Amniotic epithelial cell (primary cell): ENCODE measurements at regions not wholly inside any gene's neighbourhood (a gene's known extent, or its start where the extent isn't known, plus 50 kb on each side); places are given as distances from the start of the nearest gene placed in this dataset.
"Not testable (repeated sequence)": the region's sequence is repeated elsewhere in the genome, so short reads cannot be mapped to it uniquely, and the experiment has no call there.

ENCODE experiments used
- DNase-seq: peaks from one replicate; pipeline ENCODE4 v3.0.0-alpha.2; 2010; ENCODE audit warnings: low read depth

DNA sequence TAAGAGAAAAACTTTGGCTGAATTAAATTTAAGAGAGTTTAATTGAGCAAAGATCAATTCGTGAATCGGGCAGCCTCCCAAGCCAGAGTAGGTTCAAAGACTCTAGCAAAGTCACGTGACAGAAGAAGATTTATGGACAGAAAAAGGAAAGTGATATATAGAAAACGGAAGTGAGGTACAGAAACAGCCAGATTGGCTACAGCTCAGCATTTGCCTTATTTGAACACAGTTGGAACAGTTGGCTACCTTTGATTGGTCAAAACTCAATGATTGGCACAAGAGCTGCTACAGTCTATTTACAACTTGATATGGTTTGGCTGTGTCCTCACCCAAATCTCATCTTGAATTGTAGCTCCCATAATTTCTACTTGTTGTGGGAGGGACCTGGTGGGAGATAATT lies 102.6 kb downstream of the PLG start:
- DNase-seq = no peak

DNA sequence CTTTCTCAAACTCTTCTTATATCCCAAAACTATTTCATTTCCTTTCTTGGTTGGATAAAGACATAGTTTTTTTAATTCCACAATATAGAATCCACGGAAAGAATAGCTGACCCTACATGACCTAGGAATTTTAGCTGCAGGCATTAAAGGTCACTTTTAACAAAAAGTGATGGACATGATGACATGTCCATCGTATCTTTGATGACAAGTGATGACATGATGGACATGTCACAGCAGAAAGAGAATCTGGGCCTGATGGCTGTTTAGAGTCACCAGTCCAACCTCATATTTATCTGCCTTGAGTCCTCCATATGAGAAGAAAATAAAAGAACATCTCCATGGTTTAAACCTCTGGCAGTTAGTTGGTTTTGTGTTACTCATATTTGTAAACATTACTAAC lies 106.2 kb downstream of the PLG start:
- DNase-seq = no peak

DNA sequence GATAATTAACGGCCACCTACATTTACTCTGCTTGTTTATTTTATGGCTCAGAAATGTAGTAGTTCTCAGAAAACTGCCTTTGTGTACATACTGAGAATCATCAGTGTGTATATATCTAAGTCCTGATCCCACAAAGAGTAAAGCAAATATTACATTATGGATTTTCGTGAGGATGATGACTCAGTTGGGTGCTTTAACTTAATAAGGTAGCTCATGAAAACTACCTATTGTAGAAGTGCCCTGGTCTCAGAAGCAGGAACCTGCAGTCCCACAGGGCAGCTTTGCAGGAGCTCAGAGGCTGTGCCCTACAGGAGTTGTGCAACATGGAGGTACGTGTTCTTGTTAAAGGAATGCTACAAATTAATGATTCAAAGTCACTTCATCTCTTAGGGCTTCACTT lies 108.2 kb downstream of the PLG start:
- no peak for DNase-seq

DNA sequence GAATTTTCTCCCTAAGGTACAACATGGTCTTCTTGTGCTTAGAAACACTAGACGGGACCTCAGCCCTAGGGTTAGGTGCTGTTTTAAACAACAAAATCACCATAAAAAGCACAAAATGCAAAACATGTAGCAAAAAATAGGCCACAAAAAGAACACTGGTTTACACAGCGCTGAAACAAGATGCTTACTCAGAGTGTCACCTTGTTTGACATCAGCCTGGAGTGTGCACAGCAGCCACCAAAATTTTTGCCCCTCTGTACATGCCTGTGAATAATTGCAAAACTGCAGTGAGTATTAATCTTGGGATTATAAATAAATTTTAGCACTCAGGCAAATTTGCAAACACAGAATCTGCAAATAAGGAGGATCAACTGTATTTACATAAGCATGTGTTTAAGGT lies 110.1 kb downstream of the PLG start:
- DNase-seq = no peak

DNA sequence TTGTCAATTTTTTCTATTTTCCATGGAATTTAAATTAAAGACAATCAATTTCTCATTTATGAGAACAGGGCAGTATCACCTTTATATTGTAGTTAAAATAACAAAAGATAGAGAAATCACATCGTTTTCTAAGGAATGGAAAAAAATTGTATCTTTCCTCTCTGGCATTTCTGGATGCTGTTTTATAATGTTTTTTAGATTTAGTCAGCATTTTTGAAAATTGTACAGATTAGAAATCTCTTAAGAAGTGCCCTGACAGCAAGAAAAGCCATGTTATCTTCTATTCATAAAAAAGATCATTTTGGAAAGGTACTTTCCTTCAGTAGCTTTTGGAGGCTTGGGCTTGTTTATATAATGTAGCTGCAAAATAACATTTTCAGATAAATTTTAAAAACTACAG lies 116.9 kb downstream of the PLG start:
- no peak for DNase-seq

DNA sequence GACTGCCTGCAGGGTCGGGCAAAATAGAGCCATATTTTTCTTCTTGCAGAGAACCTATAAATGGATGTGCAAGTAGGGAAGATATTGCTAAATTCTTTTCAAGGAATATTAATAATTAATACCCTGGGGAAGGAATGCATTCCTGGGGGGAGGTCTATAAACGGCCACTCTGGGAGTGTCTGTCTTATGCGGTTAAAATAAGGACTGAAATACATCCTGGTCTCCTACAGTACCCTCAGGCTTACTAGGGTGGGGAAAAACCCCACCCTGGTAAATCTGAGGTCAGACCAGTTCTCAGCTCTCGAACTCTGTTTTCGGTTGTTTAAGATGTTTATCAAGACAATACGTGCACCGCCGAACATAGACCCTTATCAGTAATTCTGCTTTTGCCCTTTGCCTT lies 118.6 kb downstream of the PLG start:
- DNase-seq = not testable (repeated sequence)

DNA sequence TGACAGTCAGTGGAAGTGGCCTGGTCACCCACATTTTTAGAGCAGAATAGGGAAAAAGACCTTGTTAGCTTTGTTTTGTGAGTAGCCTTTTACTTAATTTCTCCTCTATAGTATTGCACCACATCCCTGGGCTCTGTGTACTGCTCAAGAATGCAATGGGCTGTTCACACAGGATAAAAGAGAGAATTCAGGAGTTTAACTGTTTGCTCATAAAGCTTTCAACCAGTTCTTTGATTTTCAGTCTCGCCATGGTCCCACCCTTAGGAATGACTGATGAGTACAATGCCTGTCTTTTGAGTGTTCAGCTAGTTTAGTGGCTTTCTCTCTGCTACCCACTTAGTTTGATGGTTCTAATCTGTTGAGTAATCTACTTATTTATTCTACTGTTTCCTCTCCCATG lies 129.7 kb downstream of the PLG start:
- no peak for DNase-seq

DNA sequence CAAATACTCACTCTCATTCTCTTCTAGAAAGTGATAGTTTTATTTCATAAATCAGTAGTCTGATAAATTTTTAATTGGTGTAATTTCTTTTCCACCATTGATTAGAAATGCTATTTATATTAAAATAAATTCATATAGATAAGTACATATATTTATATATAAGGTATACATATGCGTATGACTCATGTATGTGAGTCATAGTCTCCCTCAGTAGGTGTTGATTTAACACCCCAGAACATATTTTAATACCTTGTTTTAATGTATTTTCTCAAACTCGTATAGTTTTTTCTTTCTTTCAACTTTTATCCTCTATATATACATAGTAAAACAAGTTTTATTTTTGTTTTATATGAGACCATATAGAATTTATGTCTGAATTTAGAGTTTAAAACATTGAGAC lies 130.4 kb downstream of the PLG start:
- DNase-seq = no peak

DNA sequence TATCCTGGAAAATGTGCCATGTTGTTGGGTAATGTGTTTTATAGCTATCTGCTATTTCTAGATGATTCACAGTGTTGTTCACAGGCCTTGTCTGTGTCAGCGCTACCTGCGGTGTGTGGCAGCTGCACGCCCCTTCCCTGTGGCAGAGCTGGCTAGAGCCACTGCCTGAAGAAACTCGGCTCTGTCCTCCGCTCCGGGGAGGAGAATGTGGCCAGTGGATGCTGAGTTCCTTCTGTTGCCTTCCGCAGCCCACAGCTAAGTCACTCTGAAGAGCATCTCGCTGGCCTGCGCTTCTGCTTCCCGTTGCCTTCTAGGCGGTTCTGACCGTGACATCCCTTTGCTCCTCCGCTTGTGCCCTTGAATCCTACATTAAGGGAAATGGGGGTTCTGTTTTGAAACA lies 135.1 kb downstream of the PLG start:
- no peak for DNase-seq

DNA sequence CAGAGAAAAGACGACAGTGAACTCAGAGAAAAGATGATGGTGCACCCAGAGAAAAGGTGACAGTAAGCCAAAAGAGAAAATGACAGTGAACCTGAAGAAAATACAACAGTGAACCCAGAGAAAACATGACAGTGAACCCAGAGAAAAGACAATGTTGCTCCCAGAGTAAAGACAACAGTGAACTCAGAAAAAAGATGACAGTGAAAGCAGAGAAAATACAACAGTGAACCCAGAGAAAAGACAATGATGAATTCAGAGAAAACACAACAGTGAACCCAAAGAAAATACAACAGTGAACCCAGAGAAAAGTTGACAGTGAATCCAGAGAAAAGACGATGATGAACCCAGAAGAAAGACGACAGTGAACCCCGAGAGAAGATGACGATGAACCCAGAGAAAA lies 140.5 kb upstream of the MAP3K4 start:
- DNase-seq = no peak

DNA sequence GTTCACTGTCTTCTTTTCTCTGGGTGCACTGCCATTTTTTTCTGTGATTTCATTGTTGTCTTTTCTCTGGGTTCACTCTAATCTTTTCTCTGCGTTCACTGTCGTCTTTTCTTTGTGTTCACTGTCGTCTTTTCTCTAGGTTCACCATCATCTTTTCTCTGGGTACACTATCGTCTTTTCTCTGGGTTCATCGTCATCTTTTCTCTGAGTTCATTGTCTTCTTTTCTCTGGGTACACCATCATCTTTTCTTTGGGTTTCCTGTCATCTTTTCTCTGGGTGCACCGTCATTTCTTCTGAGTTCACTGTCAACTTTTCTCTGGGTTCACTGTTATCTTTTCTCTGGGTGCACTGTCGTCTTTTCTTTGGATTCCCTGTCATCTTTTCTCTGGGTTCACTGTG lies 137.6 kb upstream of the MAP3K4 start:
- DNase-seq = no peak

DNA sequence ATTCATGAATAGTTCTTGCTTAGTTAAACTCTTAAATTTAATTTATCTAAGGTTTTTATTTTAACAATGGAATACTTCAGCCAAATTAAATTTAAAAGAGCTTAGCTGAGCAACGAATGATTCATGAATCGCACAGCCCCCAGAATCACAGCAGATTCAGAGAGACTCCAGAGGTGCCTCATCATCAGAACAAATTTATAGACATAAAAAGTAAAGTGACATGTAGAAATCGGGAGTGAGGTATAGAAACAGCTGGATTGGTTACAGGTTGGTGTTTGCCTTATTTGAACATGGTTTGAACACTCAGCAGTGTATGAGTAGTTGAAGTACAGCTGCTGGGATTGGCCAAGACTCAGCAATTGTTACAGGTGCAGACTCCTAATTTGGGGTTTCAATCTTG lies 132.7 kb upstream of the MAP3K4 start:
- DNase-seq = no peak

DNA sequence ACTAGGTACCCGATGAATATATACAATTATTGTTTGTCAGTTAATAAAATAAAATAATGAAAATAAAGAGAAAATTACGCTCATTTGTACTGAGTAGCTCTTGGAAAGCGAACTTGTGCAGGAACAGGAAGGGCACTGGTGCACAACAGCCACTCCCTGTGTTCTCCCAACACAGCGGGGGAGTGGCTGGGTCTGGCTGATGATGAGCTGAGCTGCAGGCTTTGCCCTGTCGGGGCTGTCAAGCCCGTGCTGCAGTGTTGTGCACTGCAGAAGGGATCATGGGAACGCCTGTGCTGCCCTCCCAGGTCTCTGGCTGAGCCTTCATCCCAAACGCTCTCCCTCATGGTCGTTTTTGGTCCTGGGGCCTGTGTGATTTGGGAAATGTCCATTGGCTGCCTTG lies 131.7 kb upstream of the MAP3K4 start:
- DNase-seq = no peak

DNA sequence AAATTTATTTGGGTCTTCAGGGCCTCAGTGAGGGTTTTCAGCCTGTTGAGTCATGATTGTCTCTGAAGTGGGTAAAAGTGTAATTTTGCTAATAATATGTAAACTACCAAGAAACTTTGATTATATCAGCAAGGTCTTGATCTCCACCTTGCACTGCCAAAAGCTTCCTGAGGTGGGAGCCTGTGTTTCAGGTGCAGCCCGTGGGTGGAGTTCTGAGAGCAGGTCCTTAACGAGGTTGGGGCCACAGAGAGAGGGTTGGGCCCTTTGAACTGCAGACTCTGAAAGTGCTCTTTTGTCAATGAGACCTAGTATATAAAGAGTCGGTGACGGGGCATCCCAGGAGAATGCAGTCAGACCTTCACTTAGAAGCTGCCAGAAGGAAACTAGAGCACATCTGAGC lies 129.7 kb upstream of the MAP3K4 start:
- DNase-seq = no peak

DNA sequence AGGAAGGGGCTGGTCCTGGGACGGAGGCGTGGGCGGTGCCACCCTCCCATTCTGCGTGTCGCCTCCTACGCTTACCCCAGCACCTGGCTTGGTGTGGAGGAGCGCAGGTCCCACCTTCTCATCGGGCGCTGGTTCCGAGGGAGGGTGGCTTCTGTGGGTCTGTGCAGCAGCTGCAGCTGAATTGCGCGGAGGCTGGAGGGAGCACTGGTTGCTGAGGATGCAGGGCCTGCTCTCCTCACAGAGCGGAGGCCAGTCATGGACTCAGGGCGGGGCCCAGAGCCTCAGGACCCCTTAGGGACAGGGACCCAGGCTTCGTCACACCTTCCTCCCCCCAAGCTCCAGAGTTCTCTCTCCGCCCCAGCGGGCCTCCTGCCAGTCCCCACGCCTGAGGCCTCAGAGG lies 127.8 kb upstream of the MAP3K4 start:
- no peak for DNase-seq

DNA sequence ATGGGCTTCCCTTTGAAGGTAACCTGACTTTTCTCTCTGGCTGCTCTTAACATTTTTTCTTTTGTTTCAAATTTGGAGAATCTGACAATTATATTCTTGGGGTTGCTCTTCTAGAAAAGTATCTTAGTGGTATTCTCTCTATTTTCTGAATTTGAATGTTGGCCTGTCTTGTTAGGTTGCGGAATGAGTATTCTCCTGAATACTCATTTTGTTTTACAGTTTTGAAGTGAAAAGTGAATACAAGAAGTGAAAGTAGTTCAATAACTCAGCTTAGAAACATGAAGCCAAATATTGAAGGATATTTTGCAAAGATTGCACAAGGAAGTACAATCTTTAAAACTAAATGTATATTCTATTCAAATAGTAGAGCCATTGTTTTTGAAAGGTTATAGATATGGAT lies 120.2 kb upstream of the MAP3K4 start:
- no peak for DNase-seq

DNA sequence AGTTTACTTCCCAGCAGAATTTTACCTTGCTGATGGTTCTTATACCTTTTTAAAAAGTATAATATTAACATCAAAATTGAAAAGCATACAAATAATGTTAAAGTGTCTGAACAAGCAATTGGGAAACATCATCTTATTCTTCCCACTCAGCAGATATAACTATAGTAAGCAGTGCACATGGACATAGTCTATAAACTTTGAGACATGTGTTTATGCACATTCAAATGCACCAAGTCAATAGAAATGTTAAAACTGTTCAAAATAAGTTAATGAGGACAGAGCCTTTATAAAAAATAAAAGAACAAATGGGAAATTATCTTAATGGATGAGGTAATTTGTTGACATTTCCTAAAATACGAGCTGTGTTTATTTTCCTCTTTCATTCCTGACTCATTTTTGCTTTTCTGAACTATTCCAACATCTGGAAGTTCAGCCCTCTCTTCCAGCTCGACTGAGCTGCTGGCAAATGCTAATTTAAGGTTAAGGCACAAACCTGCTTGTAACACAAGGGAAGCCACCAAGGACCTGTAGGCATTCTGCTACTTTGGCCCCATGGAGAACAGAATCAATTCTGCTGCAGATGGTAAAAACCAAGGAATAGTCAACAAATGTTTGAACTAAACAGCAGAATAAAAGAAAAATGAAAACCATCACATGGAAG lies 110.3 kb upstream of the MAP3K4 start:
- DNase-seq = no peak

DNA sequence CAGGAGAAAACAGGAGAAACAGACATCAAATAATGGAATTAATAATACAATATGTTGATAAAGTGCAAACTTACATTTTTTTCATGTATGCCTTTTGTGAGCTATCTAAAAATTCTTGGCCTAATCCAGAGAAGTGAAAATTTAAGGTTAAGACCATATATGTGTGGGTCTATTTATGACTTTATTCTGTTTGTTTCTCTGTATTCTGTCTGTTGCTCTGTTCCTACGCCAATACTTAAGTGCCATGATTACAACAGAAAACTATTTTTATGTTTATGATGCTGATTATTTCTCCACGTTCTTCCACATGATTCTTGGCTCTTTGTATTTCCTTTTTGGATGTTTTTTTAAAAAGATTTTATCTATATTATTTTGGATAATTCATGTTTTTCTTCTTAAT lies 109.6 kb upstream of the MAP3K4 start:
- no peak for DNase-seq

DNA sequence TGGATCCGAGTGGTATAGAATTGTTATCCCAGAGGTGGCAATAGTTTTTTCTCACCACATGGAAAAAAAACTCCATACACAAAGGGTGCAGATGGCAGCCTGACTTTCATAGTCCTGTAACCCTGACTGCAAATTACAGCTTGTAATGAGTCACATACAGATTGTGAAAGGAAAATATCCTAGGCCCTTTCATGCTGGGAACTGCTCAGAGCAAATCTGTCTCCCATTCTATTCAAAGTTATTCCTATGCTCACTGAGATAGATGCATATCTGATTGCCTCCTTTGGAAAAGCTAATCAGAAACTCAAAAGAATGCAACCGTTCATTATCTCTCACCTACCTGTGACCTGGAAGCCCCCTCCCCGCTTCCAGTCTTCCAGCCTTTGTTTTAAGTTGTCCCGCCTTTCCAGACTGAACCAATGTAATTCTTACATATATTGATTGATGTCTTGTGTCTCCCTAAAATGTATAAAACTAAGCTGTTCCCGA lies 108.7 kb upstream of the MAP3K4 start:
- DNase-seq = peak; percentile 3

DNA sequence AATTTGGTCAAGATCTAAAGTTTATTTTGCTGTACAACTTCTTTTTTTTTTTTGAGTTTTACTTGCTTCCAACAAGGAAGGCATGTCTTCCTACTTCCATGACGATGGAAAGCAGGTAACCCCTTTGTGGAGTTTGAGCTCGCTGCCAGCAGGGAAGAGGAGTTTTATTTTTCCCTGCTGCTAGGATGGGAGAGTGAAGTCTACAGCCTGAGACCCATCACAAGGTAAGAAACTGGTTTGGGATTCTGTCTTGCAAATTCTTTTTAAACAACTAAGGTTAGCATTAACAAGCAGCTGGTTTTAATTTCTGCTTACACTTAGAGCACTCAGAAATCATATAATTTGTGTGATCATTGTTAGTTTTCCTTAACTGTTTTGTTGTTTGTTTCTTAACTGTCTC lies 108.0 kb upstream of the MAP3K4 start:
- no peak for DNase-seq

DNA sequence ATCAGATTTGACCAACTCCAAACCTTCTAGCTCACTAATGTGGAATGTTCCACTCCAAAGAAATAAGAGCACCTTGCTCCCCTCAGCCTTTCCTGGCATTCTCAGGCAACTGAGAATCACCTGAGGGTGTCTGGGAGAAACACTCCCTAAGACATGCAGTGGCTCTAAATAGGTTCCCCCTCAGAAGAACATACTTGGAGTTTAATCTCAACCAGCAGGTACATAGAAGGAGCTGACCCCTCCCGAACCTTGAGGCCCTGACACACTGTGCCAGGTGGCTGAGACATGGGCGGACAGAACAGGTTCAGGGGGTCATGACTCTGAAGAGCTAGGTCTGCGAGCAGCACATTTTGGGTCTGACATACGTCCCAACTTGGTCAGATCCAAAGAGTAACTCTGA lies 107.6 kb upstream of the MAP3K4 start:
- DNase-seq = no peak

DNA sequence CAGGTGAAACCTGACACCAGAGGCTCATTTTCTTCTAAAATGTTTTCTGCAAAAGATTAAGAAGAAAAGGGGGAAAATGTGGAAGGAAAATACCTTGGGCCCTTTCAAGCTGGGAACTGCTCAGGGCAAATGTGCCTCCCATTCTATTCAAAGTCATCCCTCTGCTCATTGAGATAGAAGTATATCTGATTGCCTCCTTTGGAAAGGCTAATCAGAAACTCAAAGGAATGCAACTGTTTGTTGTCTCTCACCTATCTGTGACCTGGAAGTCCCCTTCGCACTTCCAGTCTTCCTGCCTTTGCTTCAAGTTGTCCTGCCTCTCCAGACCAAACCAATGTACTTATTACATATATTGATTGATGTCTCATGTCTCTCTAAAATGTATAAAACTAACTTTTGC lies 102.4 kb upstream of the MAP3K4 start:
- not testable (repeated sequence) for DNase-seq

DNA sequence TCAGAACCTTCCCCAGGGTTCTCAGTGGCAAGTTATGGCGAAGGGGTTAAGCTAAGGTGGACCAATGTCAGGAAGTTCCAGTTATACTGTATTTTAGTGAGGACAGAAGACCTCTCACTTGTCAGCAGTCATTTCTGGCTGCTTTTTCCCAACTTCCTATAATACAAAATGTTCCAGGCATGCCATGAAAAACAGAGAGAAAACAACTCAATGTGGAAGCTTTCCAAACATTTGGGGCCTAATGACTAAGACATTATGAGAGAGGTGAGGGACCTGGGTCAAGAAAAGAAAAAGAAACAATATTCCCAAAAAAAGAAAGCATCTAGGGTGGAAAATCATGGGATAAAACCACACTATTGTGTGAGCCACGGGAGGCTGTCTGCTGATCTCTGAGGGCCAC lies 99.9 kb upstream of the MAP3K4 start:
- no peak for DNase-seq

DNA sequence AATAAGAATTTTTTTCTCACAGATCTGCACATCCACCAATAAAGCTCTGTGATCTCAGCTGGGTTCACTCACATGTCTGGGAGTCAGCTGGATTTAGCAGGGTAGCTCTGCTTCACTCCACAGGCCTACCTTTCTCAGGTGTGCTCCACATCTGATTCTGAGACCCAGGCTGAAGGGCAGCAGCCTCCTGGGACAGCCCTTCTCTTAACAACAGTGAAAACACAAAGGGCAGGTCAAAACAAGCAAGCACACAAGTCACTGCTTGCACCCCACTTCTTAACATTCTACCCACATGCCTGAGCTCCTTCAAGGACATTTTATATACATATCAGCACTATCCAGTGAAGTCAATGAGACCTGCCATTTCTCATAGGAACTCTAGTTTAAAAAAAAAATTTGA lies 96.0 kb upstream of the MAP3K4 start:
- DNase-seq = no peak
